MCF 10A (cell line): ENCODE measurements at regions not wholly inside any gene's neighbourhood (a gene's known extent, or its start where the extent isn't known, plus 50 kb on each side); places are given as distances from the start of the nearest gene placed in this dataset.

ENCODE experiments used
- BruUV-seq: library from RNA; stranded (reverse); fragments of 400-500 nt; replicated peaks from 2 replicates; lab custom pipeline; 2021; lab: Mats Ljungman, UMichigan
- CTCF ChIA-PET: fragments of 300-600 bp; sonication (Branson Sonifier 250); formaldehyde crosslinking; extraction: SDS; loops from one replicate; lab custom pipeline; 2021; ENCODE audit warnings: antibody characterized with exemption, inconsistent platforms; lab: Yijun Ruan, JAX
- POLR2A ChIA-PET: fragments of 300-600, 350-650 bp; sonication (Branson Sonifier 250); formaldehyde crosslinking; extraction: SDS; loops from one replicate; lab custom pipeline; 2020; ENCODE audit warnings: antibody characterized with exemption, inconsistent platforms; lab: Yijun Ruan, JAX
- DNase-seq: peaks from one replicate; pipeline ENCODE4 v3.0.0-alpha.2; 2018; ENCODE audit not compliant: unreplicated experiment
- H3K27ac Mint-ChIP-seq: one replicate; pipeline ENCODE4 v1.8.0; 2022; ENCODE audit warnings: mild to moderate bottlenecking, low read depth, mixed read lengths; ENCODE audit not compliant: unreplicated experiment
- H3K27me3 Mint-ChIP-seq: one replicate; pipeline ENCODE4 v1.8.0; 2022; ENCODE audit warnings: mixed read lengths; ENCODE audit not compliant: insufficient read depth, unreplicated experiment
- H3K36me3 Mint-ChIP-seq: one replicate; pipeline ENCODE4 v1.8.0; 2022; ENCODE audit warnings: mild to moderate bottlenecking, moderate library complexity, mixed read lengths; ENCODE audit not compliant: insufficient read depth, unreplicated experiment
- H3K4me1 Mint-ChIP-seq: one replicate; pipeline ENCODE4 v1.8.0; 2022; ENCODE audit warnings: mixed read lengths; ENCODE audit not compliant: insufficient read depth, unreplicated experiment
- H3K4me3 Mint-ChIP-seq: one replicate; pipeline ENCODE4 v1.8.0; 2022; ENCODE audit warnings: mild to moderate bottlenecking, moderate library complexity, mixed read lengths; ENCODE audit not compliant: unreplicated experiment
- H3K9me3 Mint-ChIP-seq: one replicate; pipeline ENCODE4 v1.8.0; 2022; ENCODE audit warnings: mixed read lengths; ENCODE audit not compliant: unreplicated experiment
- intact Hi-C: fragments of 100-400 bp; cut with micrococcal nuclease; formaldehyde crosslinking; loops from 2 replicates; pipeline ENCODE4 v1.14.1; 2022
- TF ChIP-seq, protein P1 (sequence below): fragments of 200-600 bp; IDR thresholded peaks from one replicate; pipeline ENCODE4 v1.8.0; 2022; ENCODE audit warnings: antibody characterized with exemption, mild to moderate bottlenecking; ENCODE audit not compliant: unreplicated experiment

DNA sequence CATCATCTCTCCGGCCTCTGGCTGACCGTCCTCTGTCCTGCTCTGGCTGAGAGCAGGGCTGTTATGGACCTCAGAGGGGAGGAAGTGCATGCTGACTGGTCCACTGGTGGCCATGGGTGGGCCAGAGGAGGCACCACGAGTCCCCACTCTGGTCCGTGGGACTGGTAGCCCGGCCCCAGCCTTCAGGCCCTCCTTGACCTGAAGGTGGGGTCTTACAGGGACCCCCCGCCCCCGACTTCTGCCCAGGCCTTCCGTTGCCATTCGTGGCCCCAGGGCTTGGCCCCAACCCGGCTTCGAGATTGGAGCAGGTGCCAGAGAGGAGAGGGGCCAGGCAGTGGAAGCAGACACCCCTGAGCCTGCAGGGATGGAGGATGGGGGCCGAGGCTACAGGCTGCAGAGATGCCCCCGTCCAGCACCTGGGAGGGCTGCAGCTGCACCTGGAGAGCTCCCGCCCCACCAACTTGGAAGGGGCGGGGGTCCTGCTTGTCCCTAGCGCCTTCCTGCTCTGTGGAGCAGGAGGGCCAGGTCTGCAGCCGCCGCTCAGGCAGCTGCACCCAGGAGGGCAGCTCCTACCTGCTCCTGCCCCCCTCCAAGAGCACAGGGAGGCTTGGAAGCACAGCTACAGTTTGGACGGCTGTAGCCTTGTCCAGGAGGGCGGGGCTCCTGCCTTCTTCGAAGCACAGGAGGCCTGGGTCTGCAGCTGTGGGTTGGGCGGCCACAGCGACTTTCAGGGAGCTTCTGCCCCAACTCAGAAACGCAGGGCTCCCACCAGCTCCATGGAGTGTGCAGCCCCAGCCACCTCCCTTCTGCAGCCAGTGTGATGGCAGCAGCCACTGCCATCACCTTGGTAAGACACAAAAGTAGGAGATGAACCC is 142.5 kb downstream of the KLF13 start:
- no peak for DNase-seq
- POLR2A ChIA-PET: interaction anchor here (0.6 to 0.7 kb wide), 2 partner anchors 11 to 43 kb away, joined by 3 read pairs; no protein-coding TSS in a partner anchor
- H3K9me3 Mint-ChIP-seq: no peaks in the 10 kb centered on the region
- H3K27ac Mint-ChIP-seq: no peak overlapping the region
- H3K27me3 Mint-ChIP-seq: no peaks in the 10 kb centered on the region
- H3K4me1 Mint-ChIP-seq: peaks cover 28% of the 10 kb centered on the region
- TF ChIP-seq, protein P1, sequence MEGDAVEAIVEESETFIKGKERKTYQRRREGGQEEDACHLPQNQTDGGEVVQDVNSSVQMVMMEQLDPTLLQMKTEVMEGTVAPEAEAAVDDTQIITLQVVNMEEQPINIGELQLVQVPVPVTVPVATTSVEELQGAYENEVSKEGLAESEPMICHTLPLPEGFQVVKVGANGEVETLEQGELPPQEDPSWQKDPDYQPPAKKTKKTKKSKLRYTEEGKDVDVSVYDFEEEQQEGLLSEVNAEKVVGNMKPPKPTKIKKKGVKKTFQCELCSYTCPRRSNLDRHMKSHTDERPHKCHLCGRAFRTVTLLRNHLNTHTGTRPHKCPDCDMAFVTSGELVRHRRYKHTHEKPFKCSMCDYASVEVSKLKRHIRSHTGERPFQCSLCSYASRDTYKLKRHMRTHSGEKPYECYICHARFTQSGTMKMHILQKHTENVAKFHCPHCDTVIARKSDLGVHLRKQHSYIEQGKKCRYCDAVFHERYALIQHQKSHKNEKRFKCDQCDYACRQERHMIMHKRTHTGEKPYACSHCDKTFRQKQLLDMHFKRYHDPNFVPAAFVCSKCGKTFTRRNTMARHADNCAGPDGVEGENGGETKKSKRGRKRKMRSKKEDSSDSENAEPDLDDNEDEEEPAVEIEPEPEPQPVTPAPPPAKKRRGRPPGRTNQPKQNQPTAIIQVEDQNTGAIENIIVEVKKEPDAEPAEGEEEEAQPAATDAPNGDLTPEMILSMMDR: no peak
- BruUV-seq: no TSS peak
- peaks cover 4% of the 10 kb centered on the region for H3K36me3 Mint-ChIP-seq
- intact Hi-C loops: no loop called here
- CTCF ChIA-PET: interaction anchor here (0.6 to 3.0 kb wide), 3 partner anchors 19 to 400 kb away, joined by 3 to 16 read pairs (median 4); no protein-coding TSS in a partner anchor
- no peak overlapping the region for H3K4me3 Mint-ChIP-seq

DNA sequence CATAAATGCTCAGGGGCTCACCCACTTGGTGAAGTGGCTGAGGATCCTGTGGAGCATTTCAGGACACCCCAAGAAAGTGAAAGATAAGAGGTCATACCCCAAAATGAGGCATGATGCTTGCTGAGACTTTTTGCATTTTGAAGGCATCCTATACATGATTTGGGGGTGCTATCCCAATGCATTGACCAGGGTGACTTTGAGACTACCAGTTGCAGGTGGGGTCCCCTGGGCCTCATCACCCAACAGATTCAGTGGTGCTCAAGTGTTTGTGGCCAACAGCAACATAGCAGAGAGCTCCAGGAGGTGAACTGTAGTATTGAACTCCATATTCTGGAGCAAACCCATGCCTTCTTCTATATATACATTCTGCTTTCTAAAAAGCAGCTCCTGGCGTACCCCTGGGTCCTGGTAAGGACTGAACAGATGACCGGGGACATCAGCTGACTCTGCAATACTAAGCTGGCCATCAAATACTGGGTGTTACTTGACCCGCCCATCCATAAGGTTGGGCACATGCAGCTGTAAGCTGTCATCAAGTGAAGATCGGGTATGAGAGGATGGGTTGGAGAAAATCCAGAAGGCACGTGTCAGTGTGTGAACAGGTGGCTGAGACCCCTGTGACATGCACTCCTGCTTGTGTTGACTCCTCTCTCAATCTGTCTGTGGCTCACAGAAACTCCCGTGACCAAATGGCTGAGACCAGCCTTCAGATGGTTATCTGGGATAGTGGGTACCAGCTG is 143.3 kb downstream of the KLF13 start:
- BruUV-seq: no TSS peak
- TF ChIP-seq, protein P1: no peak
- Mint-ChIP-seq H3K9me3 (no peaks in the 10 kb centered on the region), H3K27me3 (no peaks in the 10 kb centered on the region), H3K4me1 (peaks cover 27% of the 10 kb centered on the region), H3K4me3 (no peak overlapping the region), H3K27ac (no peak overlapping the region), H3K36me3 (peaks cover 4% of the 10 kb centered on the region)
- CTCF ChIA-PET: interaction anchor here (0.8 to 3.0 kb wide), 3 partner anchors 18 to 165 kb away, joined by 4 to 16 read pairs (median 4); no protein-coding TSS in a partner anchor
- POLR2A ChIA-PET: interaction anchor here (0.6 kb wide), 2 partner anchors 29 to 42 kb away, joined by 3 read pairs; no protein-coding TSS in a partner anchor
- no peak for DNase-seq
- intact Hi-C loops: no loop called here

DNA sequence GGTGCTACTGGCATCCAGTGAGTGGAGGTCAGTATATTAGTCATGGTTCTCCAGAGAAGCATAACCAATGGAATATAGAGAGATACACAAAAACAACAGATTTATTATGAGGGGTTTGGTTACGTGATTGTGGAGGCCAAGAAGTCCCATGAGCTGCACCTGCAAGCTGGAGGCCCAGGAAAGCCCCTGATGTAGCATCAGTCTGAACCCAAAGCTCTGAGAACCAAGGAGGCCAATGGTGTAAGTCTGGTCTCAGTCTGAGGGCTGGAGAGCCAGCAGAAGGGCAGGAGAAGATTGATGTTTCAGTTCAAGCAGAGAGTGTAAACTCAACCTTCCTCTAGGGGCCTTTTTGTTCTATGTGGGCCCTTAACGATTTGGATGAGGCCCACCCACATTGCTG is 144.1 kb downstream of the KLF13 start:
- BruUV-seq: no TSS peak
- TF ChIP-seq, protein P1: no peak
- CTCF ChIA-PET: interaction anchor here (1.2 to 3.0 kb wide), 2 partner anchors 17 to 20 kb away, joined by 4 to 16 read pairs; no protein-coding TSS in a partner anchor
- peaks cover 19% of the 10 kb centered on the region for H3K4me1 Mint-ChIP-seq
- no peaks in the 10 kb centered on the region for H3K9me3 Mint-ChIP-seq
- no peak overlapping the region for H3K27ac Mint-ChIP-seq
- no peak for DNase-seq
- H3K4me3 Mint-ChIP-seq: no peak overlapping the region
- intact Hi-C loops: no loop called here
- H3K36me3 Mint-ChIP-seq: peaks cover 4% of the 10 kb centered on the region
- POLR2A ChIA-PET: no interaction called here
- no peaks in the 10 kb centered on the region for H3K27me3 Mint-ChIP-seq
